GM10248 (cell line): ENCODE measurements at regions not wholly inside any gene's neighbourhood (a gene's known extent, or its start where the extent isn't known, plus 50 kb on each side); places are given as distances from the start of the nearest gene placed in this dataset.

ENCODE experiments used
- CTCF ChIA-PET: fragments of 300-600 bp; sonication (Branson Sonifier 250); formaldehyde crosslinking; extraction: SDS; loops from one replicate; lab custom pipeline; 2021; ENCODE audit warnings: antibody characterized with exemption; lab: Yijun Ruan, JAX
- POLR2A ChIA-PET: fragments of 350-650 bp; sonication (Branson Sonifier 250); formaldehyde crosslinking; extraction: SDS; loops from one replicate; lab custom pipeline; 2020; ENCODE audit warnings: antibody characterized with exemption; lab: Yijun Ruan, JAX
- DNase-seq: peaks from one replicate; pipeline ENCODE4 v3.0.0; 2012; ENCODE audit errors: extremely low spot score
- TF ChIP-seq, protein P1 (sequence below): IDR thresholded peaks from 2 replicates; pipeline ENCODE4 v1.5.1; 2012; ENCODE audit warnings: mild to moderate bottlenecking, low read depth; ENCODE audit errors: extremely low read depth, missing control alignments, control extremely low read depth

DNA sequence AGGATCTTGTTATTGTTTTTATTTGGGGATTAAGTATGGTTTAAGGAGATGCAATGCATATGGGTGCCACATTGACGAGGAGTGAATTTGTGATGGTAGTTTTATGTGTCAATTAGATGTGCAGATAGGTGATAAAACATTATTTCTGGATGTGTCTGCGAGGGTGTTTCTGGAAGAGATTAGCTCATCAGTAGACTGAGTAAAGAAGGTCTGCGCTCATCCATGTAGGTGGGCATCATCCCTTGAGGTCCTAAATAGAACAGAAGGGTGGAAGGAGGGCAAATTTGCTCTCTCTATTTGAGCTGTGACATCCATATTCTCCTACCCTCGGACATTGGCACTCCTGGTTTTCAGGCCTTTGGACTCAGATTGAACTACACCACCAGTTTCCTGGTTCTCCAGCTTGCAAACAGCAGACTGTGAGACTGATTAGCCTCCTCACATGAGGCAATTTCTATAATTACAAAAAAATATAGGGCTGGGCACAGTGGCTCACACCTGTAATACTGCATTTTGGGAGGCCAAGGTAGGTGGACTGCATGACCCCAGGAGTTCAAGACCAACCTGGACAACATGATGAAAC is 118.2 kb upstream of the ZNF678 start:
- POLR2A ChIA-PET, result no interaction called here
- TF ChIP-seq, protein P1, sequence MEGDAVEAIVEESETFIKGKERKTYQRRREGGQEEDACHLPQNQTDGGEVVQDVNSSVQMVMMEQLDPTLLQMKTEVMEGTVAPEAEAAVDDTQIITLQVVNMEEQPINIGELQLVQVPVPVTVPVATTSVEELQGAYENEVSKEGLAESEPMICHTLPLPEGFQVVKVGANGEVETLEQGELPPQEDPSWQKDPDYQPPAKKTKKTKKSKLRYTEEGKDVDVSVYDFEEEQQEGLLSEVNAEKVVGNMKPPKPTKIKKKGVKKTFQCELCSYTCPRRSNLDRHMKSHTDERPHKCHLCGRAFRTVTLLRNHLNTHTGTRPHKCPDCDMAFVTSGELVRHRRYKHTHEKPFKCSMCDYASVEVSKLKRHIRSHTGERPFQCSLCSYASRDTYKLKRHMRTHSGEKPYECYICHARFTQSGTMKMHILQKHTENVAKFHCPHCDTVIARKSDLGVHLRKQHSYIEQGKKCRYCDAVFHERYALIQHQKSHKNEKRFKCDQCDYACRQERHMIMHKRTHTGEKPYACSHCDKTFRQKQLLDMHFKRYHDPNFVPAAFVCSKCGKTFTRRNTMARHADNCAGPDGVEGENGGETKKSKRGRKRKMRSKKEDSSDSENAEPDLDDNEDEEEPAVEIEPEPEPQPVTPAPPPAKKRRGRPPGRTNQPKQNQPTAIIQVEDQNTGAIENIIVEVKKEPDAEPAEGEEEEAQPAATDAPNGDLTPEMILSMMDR, result no peak
- DNase-seq, result no peak
- CTCF ChIA-PET, result interaction anchor here (1.2 to 3.9 kb wide), 2 partner anchors 11 to 16 kb away, joined by 3 to 11 read pairs; no protein-coding TSS in a partner anchor

DNA sequence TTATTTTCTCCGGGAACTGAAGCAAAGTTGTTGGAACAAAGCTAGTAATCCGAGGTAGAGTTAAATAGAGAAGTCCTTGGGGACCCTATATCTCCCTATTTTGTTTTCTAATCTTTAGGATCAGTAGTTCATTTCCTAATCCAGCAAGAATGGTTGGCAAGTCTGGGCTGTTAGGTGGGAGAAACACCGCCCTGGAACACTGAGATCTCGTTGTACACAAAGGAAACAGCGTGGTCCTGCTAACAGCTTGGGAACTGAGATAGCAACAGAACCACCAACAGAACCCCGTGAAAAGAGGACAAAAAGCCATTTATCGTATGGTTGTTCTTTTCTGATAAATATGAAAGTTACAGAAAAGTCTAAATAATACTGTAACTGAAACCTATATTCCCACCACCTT is 121.9 kb upstream of the CDC42BPA start:
- no peak for DNase-seq
- ChIA-PET POLR2A (no interaction called here), CTCF (interaction anchor here (1.2 to 3.6 kb wide), 3 partner anchors 9 to 893 kb away, joined by 3 to 22 read pairs (median 5); no protein-coding TSS in a partner anchor)
- TF ChIP-seq, protein P1, result no peak

DNA sequence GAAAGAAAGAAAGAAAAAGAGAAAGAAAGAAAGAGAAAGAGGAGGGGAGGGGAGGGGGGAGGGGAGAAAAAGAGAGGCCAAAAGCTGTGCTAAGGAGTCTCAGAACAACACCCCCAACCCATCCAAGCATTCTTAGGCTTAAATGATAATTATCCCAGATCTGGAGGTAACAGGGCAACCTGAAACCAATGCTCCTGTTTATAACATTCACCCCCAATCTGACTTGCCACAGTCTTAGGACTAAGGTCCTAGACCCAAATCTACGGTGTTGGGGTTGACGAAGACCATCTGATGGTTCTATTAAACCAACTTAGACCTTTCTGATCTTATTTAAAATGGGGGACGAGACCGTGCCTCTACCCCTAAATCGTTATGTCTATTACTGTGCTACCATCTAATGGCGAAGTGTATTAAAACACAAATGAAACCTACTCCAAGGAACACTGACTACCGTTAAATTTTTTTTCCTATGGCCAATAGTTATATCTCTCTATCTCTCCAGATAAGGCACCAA is 119.3 kb upstream of the CDC42BPA start:
- POLR2A ChIA-PET, result no interaction called here
- DNase-seq, result no peak
- CTCF ChIA-PET, result interaction anchor here (1.1 kb wide), 1 partner anchor 525 kb away, joined by 3 read pairs; no protein-coding TSS in a partner anchor
- TF ChIP-seq, protein P1, result no peak

DNA sequence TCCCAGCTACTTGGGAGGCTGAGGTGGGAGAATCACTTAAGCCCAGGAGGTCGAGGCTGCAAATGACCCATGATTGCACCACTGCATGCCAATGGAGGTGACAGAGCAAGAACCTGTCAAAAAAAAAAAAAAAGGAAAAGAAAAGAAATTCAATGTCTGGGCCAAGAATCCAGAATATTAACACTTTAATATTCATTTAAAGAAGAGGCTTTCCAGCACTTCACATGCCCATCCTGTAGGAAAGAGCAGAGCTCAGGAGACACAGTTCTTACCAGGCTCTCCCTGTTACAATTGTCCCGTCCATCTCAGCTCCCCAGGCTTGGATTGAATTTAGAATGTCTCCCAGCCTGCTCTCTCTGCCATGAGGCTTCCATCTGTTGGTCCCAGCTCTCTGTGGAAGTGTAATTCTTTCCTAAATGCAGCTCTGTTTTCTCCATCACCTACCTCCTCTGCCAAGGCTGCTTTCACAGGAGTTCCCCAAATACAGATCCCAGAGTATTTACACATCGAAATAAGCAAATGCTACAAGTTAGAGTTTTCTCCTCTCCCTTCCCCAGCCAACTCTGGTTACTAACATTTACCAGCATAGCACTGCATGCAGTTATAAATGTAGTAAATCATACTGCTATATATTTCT is 116.6 kb upstream of the CDC42BPA start:
- DNase-seq, result no peak
- TF ChIP-seq, protein P1, result no peak
- CTCF ChIA-PET, result interaction anchor here (1.2 to 2.5 kb wide), 4 partner anchors 8 to 523 kb away, joined by 3 to 11 read pairs (median 6); no protein-coding TSS in a partner anchor
- POLR2A ChIA-PET, result no interaction called here

DNA sequence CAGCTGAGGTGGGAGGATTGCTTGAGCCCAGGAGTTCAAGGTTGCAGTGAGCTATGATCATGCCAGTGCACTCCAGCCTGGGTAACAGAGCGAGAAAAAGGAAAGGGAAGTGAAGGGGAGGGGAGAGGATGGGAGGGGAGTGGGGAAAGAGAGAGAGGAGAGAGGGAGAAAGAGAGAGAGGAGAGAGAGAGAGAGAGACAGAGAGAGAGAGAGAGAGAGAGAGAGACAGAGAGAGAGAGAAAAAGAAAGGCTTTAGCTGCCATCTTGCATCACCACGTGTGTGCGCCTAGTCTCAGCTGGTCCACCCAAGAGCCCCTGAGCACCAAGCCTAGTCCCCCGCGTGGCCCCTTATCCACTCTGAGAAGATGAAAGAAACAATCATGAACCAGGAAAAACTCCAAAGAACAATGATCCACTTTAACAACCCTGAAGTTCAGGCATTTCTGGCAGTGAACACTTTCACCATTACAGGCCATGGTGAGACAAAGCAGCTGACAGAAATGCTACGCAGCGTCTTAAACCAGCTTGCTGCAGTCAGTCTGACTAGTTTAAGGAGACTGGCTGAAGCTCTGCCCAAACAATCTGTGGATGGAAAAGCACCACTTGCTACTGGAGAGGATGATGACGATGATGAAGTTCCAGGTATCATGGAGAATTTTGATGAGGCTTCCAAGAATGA is 115.5 kb upstream of the CDC42BPA start:
- CTCF ChIA-PET, result interaction anchor here (1.0 to 2.5 kb wide), 5 partner anchors 10 to 521 kb away, joined by 3 to 11 read pairs (median 5); no protein-coding TSS in a partner anchor
- TF ChIP-seq, protein P1, result no peak
- POLR2A ChIA-PET, result no interaction called here

DNA sequence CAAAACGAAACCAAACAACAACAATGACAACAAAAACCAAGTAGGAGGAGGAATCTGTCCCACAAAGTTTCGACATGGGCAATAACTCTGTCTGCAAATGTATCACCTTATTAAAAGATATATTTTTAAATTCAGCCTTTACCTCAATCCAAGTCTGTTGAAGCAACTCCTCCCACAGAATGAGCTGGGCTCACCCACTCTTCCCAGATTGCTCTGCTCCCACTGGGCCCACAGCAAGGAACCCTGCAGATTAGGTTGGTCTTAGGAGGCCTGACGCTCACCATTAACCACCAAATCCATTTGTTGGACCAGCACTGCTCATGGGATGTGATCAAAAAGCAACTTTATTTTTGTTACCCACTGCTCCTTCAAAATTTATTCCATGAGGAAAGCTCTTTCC is 114.7 kb upstream of the CDC42BPA start:
- no peak for DNase-seq
- CTCF ChIA-PET, result interaction anchor here (1.0 to 2.5 kb wide), 2 partner anchors 13 to 16 kb away, joined by 4 to 11 read pairs; no protein-coding TSS in a partner anchor
- POLR2A ChIA-PET, result no interaction called here
- TF ChIP-seq, protein P1, result no peak

More for the DNA sequence above, 115.5 kb upstream of the CDC42BPA start:
- no peak for DNase-seq
